ENCODE measurements at regions not wholly inside any gene's neighbourhood (a gene's known extent, or its start where the extent isn't known, plus 50 kb on each side); places are given as distances from the start of the nearest gene placed in this dataset.

DNA sequence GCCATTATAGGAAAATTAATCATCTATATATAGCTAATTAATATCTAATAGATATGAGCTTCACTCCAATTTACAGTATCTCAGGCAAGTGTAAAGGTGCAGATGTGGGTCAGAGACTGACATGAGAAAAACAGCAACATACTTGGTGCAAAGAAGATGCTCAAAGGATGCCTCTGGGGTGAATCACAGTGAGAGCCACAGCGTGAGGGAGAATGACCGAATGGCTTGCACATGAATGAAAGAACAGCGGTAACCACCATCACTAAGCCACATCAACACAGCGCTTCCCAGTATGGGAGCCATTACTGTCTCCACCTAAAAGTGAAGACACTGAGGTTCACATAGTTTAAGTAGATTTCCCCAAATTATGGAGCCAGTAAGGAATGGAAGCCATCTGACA, 423.4 kb upstream of the ID2 start:
- H3K27me3 ChIP-seq (ENCODE audit: control insufficient read depth, insufficient read depth, low read length): no peaks in the 10 kb centered on the region
- H3K4me3 ChIP-seq (ENCODE audit: low read depth, low read length): no peak overlapping the region
- no peaks in the 10 kb centered on the region for H3K9me3 ChIP-seq (ENCODE audit: control insufficient read depth, insufficient read depth, low read length)
- peaks cover 22% of the 10 kb centered on the region for H3K4me1 ChIP-seq (ENCODE audit: control insufficient read depth, insufficient read depth, low read length)
- H3K9ac ChIP-seq (ENCODE audit: low read depth, low read length): no peak overlapping the region
- H3K36me3 ChIP-seq (ENCODE audit: control insufficient read depth, insufficient read depth, low read length): no peaks in the 10 kb centered on the region

DNA sequence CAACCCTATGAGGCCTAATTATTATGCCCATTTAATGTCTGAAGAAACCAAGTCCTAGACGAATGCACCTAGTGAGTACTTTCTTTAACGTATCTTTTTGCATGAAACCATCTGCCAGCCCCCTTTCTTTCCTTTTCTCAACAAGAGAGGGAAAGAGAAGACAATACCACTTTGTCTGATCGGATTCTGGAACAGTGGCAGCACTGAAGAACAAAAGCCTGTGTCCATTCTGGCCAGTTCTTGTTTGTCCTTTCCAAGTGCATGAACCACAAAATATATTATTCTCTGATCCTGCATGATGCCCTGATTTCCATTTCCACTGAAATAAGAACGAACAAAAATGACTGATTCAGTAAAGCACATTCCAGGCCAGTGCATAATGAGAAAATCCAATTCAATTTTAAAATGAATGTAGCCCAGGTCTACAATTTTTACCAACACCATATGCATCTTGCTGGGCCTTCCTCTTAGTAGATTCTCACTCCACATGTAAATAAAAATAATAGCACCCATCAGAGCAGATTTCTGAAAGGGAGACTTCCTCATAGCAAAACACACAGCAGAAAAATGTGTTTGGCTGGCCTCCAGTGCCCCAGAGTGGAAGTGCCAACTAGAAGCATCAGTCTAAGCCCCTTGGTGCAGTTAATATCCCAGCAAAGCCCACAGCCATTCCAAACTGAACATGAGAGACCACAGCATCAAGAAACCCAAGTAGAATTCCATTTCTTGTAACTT, 422.6 kb upstream of the ID2 start:
- no peaks in the 10 kb centered on the region for H3K27me3 ChIP-seq (ENCODE audit: control insufficient read depth, insufficient read depth, low read length)
- no peak overlapping the region for H3K4me3 ChIP-seq (ENCODE audit: low read depth, low read length)
- H3K9ac ChIP-seq (ENCODE audit: low read depth, low read length): no peak overlapping the region
- no peaks in the 10 kb centered on the region for H3K36me3 ChIP-seq (ENCODE audit: control insufficient read depth, insufficient read depth, low read length)
- H3K9me3 ChIP-seq (ENCODE audit: control insufficient read depth, insufficient read depth, low read length): no peaks in the 10 kb centered on the region
- H3K4me1 ChIP-seq (ENCODE audit: control insufficient read depth, insufficient read depth, low read length): peaks cover 27% of the 10 kb centered on the region

DNA sequence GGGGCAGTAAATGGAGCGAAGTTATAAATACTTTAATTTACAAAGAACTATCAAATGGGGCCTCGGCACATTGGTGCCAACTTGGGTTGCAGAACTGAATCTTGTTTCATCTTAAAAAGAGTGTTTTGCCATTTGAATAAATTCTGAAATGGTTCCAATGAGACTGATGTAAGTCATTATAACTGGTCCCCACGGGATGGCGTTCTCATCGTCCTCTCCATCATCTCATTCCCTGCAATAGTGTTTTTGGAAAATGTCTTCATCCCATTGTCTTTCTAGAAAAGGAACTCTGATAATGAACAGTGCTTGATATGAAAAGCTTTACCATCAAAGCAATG, 422.0 kb upstream of the ID2 start:
- Histone ChIP-seq H3K4me3 (ENCODE audit: low read depth, low read length) (no peak overlapping the region), H3K27me3 (ENCODE audit: control insufficient read depth, insufficient read depth, low read length) (no peaks in the 10 kb centered on the region), H3K36me3 (ENCODE audit: control insufficient read depth, insufficient read depth, low read length) (no peaks in the 10 kb centered on the region), H3K9me3 (ENCODE audit: control insufficient read depth, insufficient read depth, low read length) (no peaks in the 10 kb centered on the region), H3K4me1 (ENCODE audit: control insufficient read depth, insufficient read depth, low read length) (peaks cover 26% of the 10 kb centered on the region), H3K9ac (ENCODE audit: low read depth, low read length) (no peak overlapping the region)

DNA sequence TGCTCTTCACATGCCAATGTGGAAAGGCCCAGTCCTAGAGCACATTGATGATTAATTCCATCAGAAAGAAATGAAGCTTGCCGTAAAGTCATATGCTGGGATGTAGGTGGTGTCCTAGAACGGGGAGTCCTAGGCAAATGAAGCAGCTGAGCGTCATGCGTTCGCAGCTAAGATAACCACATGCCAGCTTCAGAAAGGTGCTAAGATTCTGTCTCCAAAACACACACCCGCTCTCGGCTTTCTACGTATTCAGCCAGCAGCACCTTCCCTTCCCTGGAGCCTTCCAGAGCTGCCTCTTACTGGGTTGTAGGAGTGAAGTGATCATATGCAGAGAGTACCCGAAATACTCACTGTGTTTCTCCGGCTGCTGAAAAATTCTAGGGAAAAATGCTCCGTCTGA, 421.6 kb upstream of the ID2 start:
- Histone ChIP-seq H3K4me3 (ENCODE audit: low read depth, low read length) (no peak overlapping the region), H3K36me3 (ENCODE audit: control insufficient read depth, insufficient read depth, low read length) (no peaks in the 10 kb centered on the region), H3K9me3 (ENCODE audit: control insufficient read depth, insufficient read depth, low read length) (no peaks in the 10 kb centered on the region), H3K9ac (ENCODE audit: low read depth, low read length) (no peak overlapping the region), H3K4me1 (ENCODE audit: control insufficient read depth, insufficient read depth, low read length) (peaks cover 22% of the 10 kb centered on the region), H3K27me3 (ENCODE audit: control insufficient read depth, insufficient read depth, low read length) (no peaks in the 10 kb centered on the region)

DNA sequence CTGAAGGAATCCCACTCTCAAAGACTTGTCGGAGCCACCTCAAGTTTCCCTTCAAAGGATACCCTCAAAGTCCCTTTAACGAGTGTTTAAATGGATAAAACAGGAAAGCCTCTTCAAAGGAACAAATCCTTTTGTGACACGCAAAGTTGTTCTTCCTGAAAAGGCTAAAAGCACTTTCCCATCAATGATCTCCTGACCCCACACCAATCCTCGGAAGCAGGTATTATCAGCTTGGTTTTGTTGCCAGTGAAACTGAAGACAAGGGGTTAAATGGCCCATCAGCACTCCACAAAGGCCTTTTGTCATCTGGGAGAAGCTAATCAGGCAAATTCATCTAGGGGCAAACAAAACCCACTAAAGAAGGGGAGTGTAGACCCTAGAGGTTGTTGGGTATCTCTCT, 418.0 kb upstream of the ID2 start:
- H3K9me3 ChIP-seq (ENCODE audit: control insufficient read depth, insufficient read depth, low read length): no peaks in the 10 kb centered on the region
- H3K4me1 ChIP-seq (ENCODE audit: control insufficient read depth, insufficient read depth, low read length): peaks cover 6% of the 10 kb centered on the region
- no peak overlapping the region for H3K4me3 ChIP-seq (ENCODE audit: low read depth, low read length)
- H3K9ac ChIP-seq (ENCODE audit: low read depth, low read length): no peak overlapping the region
- H3K27me3 ChIP-seq (ENCODE audit: control insufficient read depth, insufficient read depth, low read length): no peaks in the 10 kb centered on the region
- H3K36me3 ChIP-seq (ENCODE audit: control insufficient read depth, insufficient read depth, low read length): no peaks in the 10 kb centered on the region

DNA sequence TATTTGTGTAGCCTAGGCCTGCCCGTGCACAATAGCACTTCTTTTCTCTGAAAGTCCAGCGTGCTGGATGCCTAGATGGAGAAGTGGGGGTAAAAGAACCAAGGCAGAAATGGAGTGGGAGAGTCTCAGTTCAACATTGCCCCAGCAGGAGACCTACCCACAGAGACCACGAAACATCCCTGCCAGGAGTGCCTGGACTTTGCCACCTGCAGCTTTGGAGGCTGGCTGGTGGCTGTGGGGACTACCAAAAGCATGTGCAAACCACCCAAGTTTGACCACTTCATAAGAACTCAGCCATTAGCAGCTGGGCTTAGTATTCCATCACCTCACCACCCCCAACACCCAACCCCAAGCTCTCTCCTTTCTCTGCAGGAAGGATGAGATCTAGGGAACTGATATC, 416.9 kb upstream of the ID2 start:
- no peaks in the 10 kb centered on the region for H3K36me3 ChIP-seq (ENCODE audit: control insufficient read depth, insufficient read depth, low read length)
- no peaks in the 10 kb centered on the region for H3K9me3 ChIP-seq (ENCODE audit: control insufficient read depth, insufficient read depth, low read length)
- H3K4me3 ChIP-seq (ENCODE audit: low read depth, low read length): no peak overlapping the region
- no peaks in the 10 kb centered on the region for H3K27me3 ChIP-seq (ENCODE audit: control insufficient read depth, insufficient read depth, low read length)
- no peak overlapping the region for H3K9ac ChIP-seq (ENCODE audit: low read depth, low read length)
- peaks cover 5% of the 10 kb centered on the region for H3K4me1 ChIP-seq (ENCODE audit: control insufficient read depth, insufficient read depth, low read length)

DNA sequence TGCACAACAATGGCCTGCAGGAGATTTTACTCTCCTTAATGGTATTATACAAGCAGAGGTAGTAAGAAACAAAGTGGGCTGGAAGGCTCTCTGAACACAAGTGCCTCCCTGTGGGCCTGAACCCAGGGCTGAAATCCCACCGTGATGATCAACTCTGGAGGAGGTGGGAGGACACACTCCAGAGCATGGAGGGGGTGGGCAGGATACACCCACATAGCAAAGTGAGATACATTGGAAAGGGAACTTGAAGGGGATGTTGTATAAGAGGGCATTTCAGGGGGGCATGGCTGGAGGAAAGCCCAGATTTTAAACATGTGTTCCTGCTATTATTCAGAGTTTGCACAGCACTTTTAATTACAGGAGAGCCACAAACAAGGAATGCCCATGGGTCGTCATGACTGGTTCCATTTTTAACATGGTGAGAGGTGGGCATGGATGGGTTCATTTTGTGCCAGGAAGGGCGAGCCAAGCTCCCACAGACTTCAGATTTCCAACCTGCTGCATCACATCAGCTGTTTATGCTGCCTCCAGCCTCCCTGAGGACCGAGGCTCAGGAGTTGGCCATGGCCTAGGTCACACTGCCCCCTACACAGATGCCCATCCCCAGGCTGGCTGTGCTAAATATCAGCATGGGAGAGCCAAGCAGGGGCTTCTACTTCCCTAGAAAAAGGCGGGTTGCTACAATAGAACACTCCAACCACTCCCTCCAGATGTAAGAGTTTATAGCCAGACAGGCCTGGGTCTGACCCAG, 416.2 kb upstream of the ID2 start:
- H3K9ac ChIP-seq (ENCODE audit: low read depth, low read length): no peak overlapping the region
- H3K27me3 ChIP-seq (ENCODE audit: control insufficient read depth, insufficient read depth, low read length): no peaks in the 10 kb centered on the region
- H3K4me3 ChIP-seq (ENCODE audit: low read depth, low read length): no peak overlapping the region
- H3K4me1 ChIP-seq (ENCODE audit: control insufficient read depth, insufficient read depth, low read length): peaks cover 5% of the 10 kb centered on the region
- no peaks in the 10 kb centered on the region for H3K36me3 ChIP-seq (ENCODE audit: control insufficient read depth, insufficient read depth, low read length)
- H3K9me3 ChIP-seq (ENCODE audit: control insufficient read depth, insufficient read depth, low read length): no peaks in the 10 kb centered on the region

DNA sequence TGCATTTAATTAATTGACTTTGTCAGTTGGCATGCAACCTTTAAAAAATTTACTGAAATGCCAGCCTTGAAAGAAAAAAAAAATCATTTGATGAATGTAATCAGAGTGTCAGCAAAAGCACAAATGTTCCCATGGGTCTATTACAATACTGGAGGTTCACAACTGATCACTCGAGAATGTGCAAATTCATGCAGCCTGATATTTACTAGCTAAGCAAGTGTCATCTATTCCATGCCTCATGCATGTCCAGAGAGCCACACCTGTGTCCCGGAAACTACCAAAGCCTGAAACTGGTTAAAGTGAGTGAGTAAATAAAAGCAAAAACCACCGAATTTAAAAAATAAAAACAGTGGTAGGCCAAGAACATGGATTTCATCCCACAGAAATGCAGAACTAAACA, 415.3 kb upstream of the ID2 start:
- H3K4me3 ChIP-seq (ENCODE audit: low read depth, low read length): no peak overlapping the region
- no peaks in the 10 kb centered on the region for H3K9me3 ChIP-seq (ENCODE audit: control insufficient read depth, insufficient read depth, low read length)
- H3K9ac ChIP-seq (ENCODE audit: low read depth, low read length): no peak overlapping the region
- no peaks in the 10 kb centered on the region for H3K36me3 ChIP-seq (ENCODE audit: control insufficient read depth, insufficient read depth, low read length)
- no peaks in the 10 kb centered on the region for H3K27me3 ChIP-seq (ENCODE audit: control insufficient read depth, insufficient read depth, low read length)
- peaks cover 5% of the 10 kb centered on the region for H3K4me1 ChIP-seq (ENCODE audit: control insufficient read depth, insufficient read depth, low read length)

DNA sequence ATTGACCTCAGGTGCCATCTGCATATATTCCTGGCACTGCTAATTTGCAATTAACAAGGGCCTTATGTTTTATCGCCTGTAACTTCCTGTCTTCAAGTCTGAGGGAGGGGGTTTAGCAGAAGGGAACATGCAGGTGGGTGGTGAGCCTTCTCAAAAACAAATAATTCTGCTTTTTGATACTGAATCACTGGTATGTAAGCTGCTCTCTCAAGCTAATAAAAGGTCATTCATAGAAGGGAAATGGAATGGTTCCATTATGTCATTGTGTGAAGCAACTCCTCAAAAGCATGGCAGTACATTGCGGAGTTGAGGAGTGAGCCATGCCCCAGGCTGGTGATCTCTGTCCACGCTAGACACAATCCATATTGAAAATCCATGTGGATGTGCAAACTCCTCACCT, 414.8 kb upstream of the ID2 start:
- no peaks in the 10 kb centered on the region for H3K36me3 ChIP-seq (ENCODE audit: control insufficient read depth, insufficient read depth, low read length)
- H3K27me3 ChIP-seq (ENCODE audit: control insufficient read depth, insufficient read depth, low read length): no peaks in the 10 kb centered on the region
- peaks cover 5% of the 10 kb centered on the region for H3K4me1 ChIP-seq (ENCODE audit: control insufficient read depth, insufficient read depth, low read length)
- H3K4me3 ChIP-seq (ENCODE audit: low read depth, low read length): no peak overlapping the region
- H3K9me3 ChIP-seq (ENCODE audit: control insufficient read depth, insufficient read depth, low read length): no peaks in the 10 kb centered on the region
- H3K9ac ChIP-seq (ENCODE audit: low read depth, low read length): no peak overlapping the region

DNA sequence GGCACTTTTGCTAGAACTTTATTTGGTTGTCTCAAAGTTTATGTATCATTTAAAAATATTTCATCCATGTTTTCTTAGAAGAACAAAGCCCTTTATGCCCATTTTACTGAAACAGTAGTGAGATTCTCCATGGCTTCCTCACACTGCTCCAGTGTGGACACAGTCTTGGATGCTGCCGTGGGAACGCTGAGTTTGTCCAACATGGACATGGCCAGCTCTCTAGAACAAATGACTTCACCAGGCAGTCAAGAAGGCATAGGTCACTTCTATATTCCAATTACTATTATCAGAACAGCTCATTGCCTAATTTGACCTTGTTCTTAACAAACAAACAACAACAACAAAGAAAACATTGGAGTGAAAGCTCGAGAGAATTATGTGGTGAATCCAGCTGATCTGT, 414.1 kb upstream of the ID2 start:
- Histone ChIP-seq H3K9ac (ENCODE audit: low read depth, low read length) (no peak overlapping the region), H3K27me3 (ENCODE audit: control insufficient read depth, insufficient read depth, low read length) (no peaks in the 10 kb centered on the region), H3K4me3 (ENCODE audit: low read depth, low read length) (no peak overlapping the region), H3K36me3 (ENCODE audit: control insufficient read depth, insufficient read depth, low read length) (no peaks in the 10 kb centered on the region), H3K9me3 (ENCODE audit: control insufficient read depth, insufficient read depth, low read length) (no peaks in the 10 kb centered on the region), H3K4me1 (ENCODE audit: control insufficient read depth, insufficient read depth, low read length) (peaks cover 5% of the 10 kb centered on the region)

DNA sequence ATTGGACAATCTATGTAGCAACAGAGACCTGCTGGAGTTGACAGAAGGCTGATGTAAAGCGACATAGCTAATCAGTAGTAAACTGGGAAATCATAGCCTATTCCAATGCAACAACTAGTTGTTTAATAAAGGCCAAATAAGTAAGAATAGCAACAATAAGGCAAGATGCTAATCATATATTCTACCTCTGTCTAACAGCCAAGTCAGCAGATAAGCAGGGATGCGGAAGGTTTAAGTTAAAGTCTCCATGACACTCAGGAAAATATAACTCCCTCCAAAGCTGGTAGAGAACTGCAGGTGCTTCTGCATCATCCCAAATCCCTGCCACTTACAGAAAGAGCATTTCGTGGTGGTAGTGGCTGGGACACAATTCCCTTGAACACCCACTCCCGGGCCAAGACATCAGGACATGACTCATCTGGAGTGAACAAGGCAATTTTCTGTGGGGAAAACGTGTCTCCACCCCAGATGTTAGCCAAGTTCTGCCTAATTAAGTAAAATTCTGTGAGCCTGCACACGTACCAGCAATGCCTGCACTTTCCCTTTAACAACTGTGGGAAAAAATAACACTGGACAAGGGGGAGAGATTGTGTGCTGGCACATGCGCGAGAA, 413.6 kb upstream of the ID2 start:
- H3K4me1 ChIP-seq (ENCODE audit: control insufficient read depth, insufficient read depth, low read length): peaks cover 5% of the 10 kb centered on the region
- no peak overlapping the region for H3K9ac ChIP-seq (ENCODE audit: low read depth, low read length)
- H3K27me3 ChIP-seq (ENCODE audit: control insufficient read depth, insufficient read depth, low read length): no peaks in the 10 kb centered on the region
- H3K9me3 ChIP-seq (ENCODE audit: control insufficient read depth, insufficient read depth, low read length): no peaks in the 10 kb centered on the region
- no peak overlapping the region for H3K4me3 ChIP-seq (ENCODE audit: low read depth, low read length)
- no peaks in the 10 kb centered on the region for H3K36me3 ChIP-seq (ENCODE audit: control insufficient read depth, insufficient read depth, low read length)

DNA sequence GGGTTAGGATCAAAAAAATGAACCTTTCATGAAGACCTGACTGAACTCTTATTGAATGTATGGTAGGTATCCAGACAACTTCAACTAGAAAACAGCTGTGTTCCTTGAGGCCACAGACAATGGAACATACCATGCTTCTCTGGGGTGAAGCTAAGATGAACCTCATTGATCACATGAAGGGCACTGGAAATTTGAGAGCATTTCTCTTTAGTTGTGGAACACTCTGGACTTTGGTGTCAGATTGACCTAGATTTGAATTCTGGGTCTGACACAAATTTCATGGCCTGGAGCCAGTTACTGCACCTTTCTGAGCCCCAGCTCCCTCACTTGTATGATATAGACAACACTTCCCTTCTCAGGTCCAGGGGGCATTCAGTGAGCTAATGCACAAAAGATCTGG, 411.2 kb upstream of the ID2 start:
- Histone ChIP-seq H3K4me1 (ENCODE audit: control insufficient read depth, insufficient read depth, low read length) (no peaks in the 10 kb centered on the region), H3K36me3 (ENCODE audit: control insufficient read depth, insufficient read depth, low read length) (no peaks in the 10 kb centered on the region), H3K9ac (ENCODE audit: low read depth, low read length) (no peak overlapping the region), H3K4me3 (ENCODE audit: low read depth, low read length) (no peak overlapping the region), H3K9me3 (ENCODE audit: control insufficient read depth, insufficient read depth, low read length) (no peaks in the 10 kb centered on the region), H3K27me3 (ENCODE audit: control insufficient read depth, insufficient read depth, low read length) (no peaks in the 10 kb centered on the region)
